ENCODE measurements at regions not wholly inside any gene's neighbourhood (a gene's known extent, or its start where the extent isn't known, plus 50 kb on each side); places are given as distances from the start of the nearest gene placed in this dataset.

- H3K4me3 Mint-ChIP-seq: no peak overlapping the region
- DNase-seq: no peak
- no peak overlapping the region for H3K27ac Mint-ChIP-seq
- CTCF ChIA-PET: no interaction called here
- no peaks in the 10 kb centered on the region for H3K36me3 Mint-ChIP-seq
- H3K27me3 Mint-ChIP-seq: no peaks in the 10 kb centered on the region
- H3K9me3 Mint-ChIP-seq: no peaks in the 10 kb centered on the region
- no peaks in the 10 kb centered on the region for H3K4me1 Mint-ChIP-seq
These were observed 89.1 kb downstream of the NAA11 start for GRCh38 chr4:79236785-79237184.

- no peak for DNase-seq
- Mint-ChIP-seq H3K36me3 (no peaks in the 10 kb centered on the region), H3K4me3 (no peak overlapping the region), H3K27ac (no peak overlapping the region), H3K9me3 (no peaks in the 10 kb centered on the region), H3K27me3 (no peaks in the 10 kb centered on the region), H3K4me1 (no peaks in the 10 kb centered on the region)
- CTCF ChIA-PET: no interaction called here
These were observed 90.8 kb downstream of the NAA11 start for GRCh38 chr4:79235095-79235494.

GRCh38 chr4:79233820-79234219 is 92.0 kb downstream of the NAA11 start:
- no peak for DNase-seq
- Mint-ChIP-seq H3K4me3 (no peak overlapping the region), H3K27me3 (no peaks in the 10 kb centered on the region), H3K4me1 (no peaks in the 10 kb centered on the region), H3K27ac (no peak overlapping the region), H3K36me3 (no peaks in the 10 kb centered on the region), H3K9me3 (no peaks in the 10 kb centered on the region)
- CTCF ChIA-PET: no interaction called here

GRCh38 chr4:79232540-79232939 is 93.3 kb downstream of the NAA11 start:
- no peak for DNase-seq
- Mint-ChIP-seq H3K36me3 (no peaks in the 10 kb centered on the region), H3K27me3 (no peaks in the 10 kb centered on the region), H3K9me3 (no peaks in the 10 kb centered on the region), H3K4me3 (no peak overlapping the region), H3K4me1 (no peaks in the 10 kb centered on the region), H3K27ac (no peak overlapping the region)
- CTCF ChIA-PET: no interaction called here

- H3K9me3 Mint-ChIP-seq: no peaks in the 10 kb centered on the region
- H3K4me3 Mint-ChIP-seq: no peak overlapping the region
- no peak for DNase-seq
- CTCF ChIA-PET: no interaction called here
- H3K36me3 Mint-ChIP-seq: no peaks in the 10 kb centered on the region
- no peaks in the 10 kb centered on the region for H3K4me1 Mint-ChIP-seq
- H3K27me3 Mint-ChIP-seq: no peaks in the 10 kb centered on the region
- H3K27ac Mint-ChIP-seq: no peak overlapping the region
These were observed 98.0 kb downstream of the NAA11 start for GRCh38 chr4:79227860-79228259.

GRCh38 chr4:79225360-79225759 is 100.5 kb downstream of the NAA11 start:
- no peaks in the 10 kb centered on the region for H3K9me3 Mint-ChIP-seq
- H3K36me3 Mint-ChIP-seq: no peaks in the 10 kb centered on the region
- DNase-seq: no peak
- H3K4me1 Mint-ChIP-seq: no peaks in the 10 kb centered on the region
- no peak overlapping the region for H3K27ac Mint-ChIP-seq
- no peak overlapping the region for H3K4me3 Mint-ChIP-seq
- CTCF ChIA-PET: no interaction called here
- H3K27me3 Mint-ChIP-seq: no peaks in the 10 kb centered on the region

GRCh38 chr4:79224777-79225104 is 101.1 kb downstream of the NAA11 start:
- no peak overlapping the region for H3K27ac Mint-ChIP-seq
- DNase-seq: no peak
- H3K36me3 Mint-ChIP-seq: no peaks in the 10 kb centered on the region
- CTCF ChIA-PET: no interaction called here
- H3K4me3 Mint-ChIP-seq: no peak overlapping the region
- no peaks in the 10 kb centered on the region for H3K27me3 Mint-ChIP-seq
- H3K4me1 Mint-ChIP-seq: no peaks in the 10 kb centered on the region
- H3K9me3 Mint-ChIP-seq: no peaks in the 10 kb centered on the region

GRCh38 chr4:79223993-79224776 is 101.7 kb downstream of the NAA11 start:
- no peaks in the 10 kb centered on the region for H3K4me1 Mint-ChIP-seq
- H3K36me3 Mint-ChIP-seq: no peaks in the 10 kb centered on the region
- no peak for DNase-seq
- H3K4me3 Mint-ChIP-seq: no peak overlapping the region
- no peaks in the 10 kb centered on the region for H3K27me3 Mint-ChIP-seq
- no peaks in the 10 kb centered on the region for H3K9me3 Mint-ChIP-seq
- no peak overlapping the region for H3K27ac Mint-ChIP-seq
- CTCF ChIA-PET: no interaction called here

GRCh38 chr4:79217025-79217424 is 108.8 kb downstream of the NAA11 start:
- CTCF ChIA-PET: no interaction called here
- no peak overlapping the region for H3K4me3 Mint-ChIP-seq
- no peaks in the 10 kb centered on the region for H3K36me3 Mint-ChIP-seq
- H3K27ac Mint-ChIP-seq: no peak overlapping the region
- no peaks in the 10 kb centered on the region for H3K4me1 Mint-ChIP-seq
- H3K9me3 Mint-ChIP-seq: no peaks in the 10 kb centered on the region
- no peaks in the 10 kb centered on the region for H3K27me3 Mint-ChIP-seq
- DNase-seq: no peak

GRCh38 chr4:79213702-79214101 is 112.2 kb downstream of the NAA11 start:
- H3K4me1 Mint-ChIP-seq: no peaks in the 10 kb centered on the region
- H3K27me3 Mint-ChIP-seq: no peaks in the 10 kb centered on the region
- no peak for DNase-seq
- no peak overlapping the region for H3K27ac Mint-ChIP-seq
- no peaks in the 10 kb centered on the region for H3K9me3 Mint-ChIP-seq
- no peaks in the 10 kb centered on the region for H3K36me3 Mint-ChIP-seq
- H3K4me3 Mint-ChIP-seq: no peak overlapping the region
- CTCF ChIA-PET: no interaction called here

GRCh38 chr4:79213010-79213409 is 112.9 kb downstream of the NAA11 start:
- Mint-ChIP-seq H3K9me3 (no peaks in the 10 kb centered on the region), H3K27me3 (no peaks in the 10 kb centered on the region), H3K4me1 (no peaks in the 10 kb centered on the region), H3K36me3 (no peaks in the 10 kb centered on the region), H3K27ac (no peak overlapping the region), H3K4me3 (no peak overlapping the region)
- CTCF ChIA-PET: no interaction called here
- no peak for DNase-seq

GRCh38 chr4:79212311-79212710 is 113.5 kb downstream of the NAA11 start:
- DNase-seq: no peak
- Mint-ChIP-seq H3K27me3 (no peaks in the 10 kb centered on the region), H3K4me1 (no peaks in the 10 kb centered on the region), H3K4me3 (no peak overlapping the region), H3K9me3 (no peaks in the 10 kb centered on the region), H3K36me3 (no peaks in the 10 kb centered on the region), H3K27ac (no peak overlapping the region)
- CTCF ChIA-PET: no interaction called here

- no peak overlapping the region for H3K4me3 Mint-ChIP-seq
- H3K9me3 Mint-ChIP-seq: no peaks in the 10 kb centered on the region
- H3K27me3 Mint-ChIP-seq: no peaks in the 10 kb centered on the region
- no peaks in the 10 kb centered on the region for H3K36me3 Mint-ChIP-seq
- no peaks in the 10 kb centered on the region for H3K4me1 Mint-ChIP-seq
- CTCF ChIA-PET: no interaction called here
- no peak for DNase-seq
- no peak overlapping the region for H3K27ac Mint-ChIP-seq
These were observed 114.4 kb downstream of the NAA11 start for GRCh38 chr4:79211490-79211889.

- Mint-ChIP-seq H3K27ac (no peak overlapping the region), H3K4me3 (no peak overlapping the region), H3K36me3 (no peaks in the 10 kb centered on the region), H3K9me3 (no peaks in the 10 kb centered on the region), H3K4me1 (no peaks in the 10 kb centered on the region), H3K27me3 (no peaks in the 10 kb centered on the region)
- CTCF ChIA-PET: no interaction called here
- no peak for DNase-seq
These were observed 115.2 kb downstream of the NAA11 start for GRCh38 chr4:79210636-79211049.

GRCh38 chr4:79209822-79210635 is 115.8 kb downstream of the NAA11 start:
- H3K9me3 Mint-ChIP-seq: no peaks in the 10 kb centered on the region
- no peak overlapping the region for H3K27ac Mint-ChIP-seq
- CTCF ChIA-PET: no interaction called here
- no peak overlapping the region for H3K4me3 Mint-ChIP-seq
- no peaks in the 10 kb centered on the region for H3K4me1 Mint-ChIP-seq
- no peaks in the 10 kb centered on the region for H3K36me3 Mint-ChIP-seq
- DNase-seq: no peak
- H3K27me3 Mint-ChIP-seq: no peaks in the 10 kb centered on the region
